HG02571 (cell line): ENCODE measurements at regions not wholly inside any gene's neighbourhood (a gene's known extent, or its start where the extent isn't known, plus 50 kb on each side); places are given as distances from the start of the nearest gene placed in this dataset.
A peak's percentile ranks its signal among the peaks of the same experiment; 100 is the strongest.

ENCODE experiments used
- ATAC-seq: cut with Tn5 transposase; IDR thresholded peaks from one replicate; pipeline ENCODE4 v1.9.1; 2021; ENCODE audit warnings: mild to moderate bottlenecking, moderate library complexity; ENCODE audit not compliant: unreplicated experiment

DNA sequence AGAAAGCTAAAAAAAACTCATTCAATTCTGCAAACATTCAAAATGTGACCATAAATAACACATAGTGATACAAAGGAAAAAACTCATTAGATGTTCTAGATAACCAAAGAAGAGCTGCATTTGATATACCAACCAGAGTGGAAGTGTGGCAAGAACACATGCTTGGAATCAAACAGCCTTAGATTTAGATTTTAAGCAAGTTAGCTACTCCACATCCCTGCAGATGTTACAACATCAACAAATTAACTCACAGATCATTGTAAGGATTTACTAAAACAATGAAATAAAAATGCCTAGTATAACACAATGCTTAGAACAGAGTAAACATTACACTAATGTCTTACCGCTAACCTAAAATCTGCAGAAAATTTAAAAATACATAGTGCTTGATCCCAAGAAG, 114.0 kb upstream of the AKIP1 start:
- ATAC-seq, result no peak

DNA sequence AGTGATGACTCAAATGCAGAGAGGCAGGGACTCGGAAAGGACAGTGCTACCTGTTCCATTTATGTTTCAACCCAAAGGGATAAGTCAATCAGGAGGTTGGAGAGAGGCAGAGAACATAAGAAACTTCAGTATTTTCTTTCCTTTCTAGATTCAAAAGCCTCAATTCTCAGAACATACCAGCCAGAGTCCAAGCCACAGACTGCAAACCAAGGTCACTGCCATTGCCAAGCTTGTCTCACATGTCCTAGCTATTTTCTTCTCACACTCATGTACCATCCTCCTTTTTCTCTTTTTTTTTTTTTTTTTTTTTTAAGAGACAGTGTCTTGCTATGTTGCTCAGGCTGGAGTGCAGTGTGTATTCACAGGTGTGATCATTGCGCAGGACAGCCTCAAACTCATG, 111.7 kb upstream of the AKIP1 start:
- no peak for ATAC-seq

DNA sequence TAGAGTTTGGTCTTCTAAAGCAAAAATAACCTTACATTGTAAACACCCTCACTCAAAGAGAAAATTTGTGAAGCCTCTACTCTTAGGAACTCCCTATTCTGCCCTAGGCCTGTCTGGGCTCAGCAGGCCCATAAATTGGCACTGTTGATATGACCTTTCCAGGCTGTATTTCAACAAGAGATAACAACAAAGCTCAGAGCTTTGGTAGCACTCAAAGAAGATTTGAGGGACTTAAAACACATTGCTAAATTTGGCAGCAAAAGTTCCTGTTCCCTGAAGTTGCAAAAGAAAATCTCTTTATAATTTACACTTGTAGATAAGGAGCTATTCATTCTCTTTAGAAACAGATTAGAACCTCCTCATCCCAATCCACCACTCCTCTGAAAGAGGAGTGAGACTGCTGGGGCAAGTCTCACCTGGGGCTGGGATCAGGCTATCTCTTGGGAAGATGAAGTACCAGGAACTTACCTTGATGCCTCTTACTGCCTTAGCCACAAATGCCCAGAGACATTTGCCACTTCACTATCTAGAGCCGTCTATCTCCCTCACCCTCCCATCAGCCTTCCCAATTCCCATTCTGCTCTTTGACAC, 110.4 kb upstream of the AKIP1 start:
- ATAC-seq, result no peak

DNA sequence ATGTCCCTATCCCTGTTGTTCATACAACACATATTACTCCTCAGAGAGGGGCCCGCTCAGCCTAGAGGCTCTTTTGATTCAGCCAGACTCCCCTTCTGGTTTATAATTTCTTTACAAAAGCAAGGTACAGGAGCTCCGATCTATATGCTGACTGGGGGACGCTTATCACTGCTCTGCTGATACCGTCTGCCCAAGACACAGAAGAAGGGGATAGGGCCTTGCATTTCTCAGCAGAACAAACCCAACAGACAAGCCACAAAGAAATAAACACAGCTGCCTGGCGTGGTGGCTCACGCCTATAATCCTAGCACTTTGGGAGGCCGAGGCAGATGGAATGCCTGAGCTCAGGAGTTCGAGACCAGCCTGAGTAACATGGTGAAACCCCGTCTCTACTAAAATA, 109.9 kb upstream of the AKIP1 start:
- ATAC-seq, result no peak

DNA sequence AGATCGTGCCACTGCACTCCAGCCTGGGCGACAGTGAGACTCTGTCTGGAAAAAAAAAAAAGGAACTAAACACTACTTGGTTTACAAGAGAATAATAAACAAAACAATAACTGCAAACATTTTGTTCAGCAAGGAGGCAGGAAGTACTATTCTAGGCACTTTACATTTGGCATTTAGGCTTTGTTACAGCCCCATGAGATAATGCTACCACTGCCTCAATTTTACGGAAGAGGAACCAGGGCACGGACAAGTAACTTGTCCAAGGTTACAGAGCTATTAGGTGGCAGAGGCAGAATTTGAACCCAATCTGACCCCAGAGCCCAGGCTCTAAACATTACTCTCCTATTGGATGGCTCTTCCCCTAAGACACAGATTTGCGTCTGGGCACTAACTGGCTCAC, 108.7 kb upstream of the AKIP1 start:
- ATAC-seq, result no peak

DNA sequence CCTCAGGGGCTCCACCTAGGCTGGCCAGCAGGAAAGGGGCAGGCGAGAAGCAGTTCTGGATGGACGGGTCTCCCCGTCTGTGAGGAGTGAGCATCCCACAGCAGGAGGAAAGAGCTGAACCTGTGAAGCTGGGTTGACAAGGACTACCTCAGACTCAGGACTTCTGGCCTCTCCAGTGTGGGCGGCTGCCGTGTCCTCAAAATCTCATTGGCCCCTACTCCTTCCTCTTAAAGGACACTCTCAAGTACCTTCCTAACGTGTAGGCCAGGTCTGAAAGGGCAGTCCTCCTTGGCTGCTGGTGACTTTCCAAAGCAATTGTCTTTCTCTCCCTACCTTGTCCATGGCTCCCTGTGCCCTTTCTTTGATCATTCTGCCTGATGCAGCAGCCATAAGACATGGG, 107.0 kb upstream of the AKIP1 start:
- ATAC-seq, result no peak

DNA sequence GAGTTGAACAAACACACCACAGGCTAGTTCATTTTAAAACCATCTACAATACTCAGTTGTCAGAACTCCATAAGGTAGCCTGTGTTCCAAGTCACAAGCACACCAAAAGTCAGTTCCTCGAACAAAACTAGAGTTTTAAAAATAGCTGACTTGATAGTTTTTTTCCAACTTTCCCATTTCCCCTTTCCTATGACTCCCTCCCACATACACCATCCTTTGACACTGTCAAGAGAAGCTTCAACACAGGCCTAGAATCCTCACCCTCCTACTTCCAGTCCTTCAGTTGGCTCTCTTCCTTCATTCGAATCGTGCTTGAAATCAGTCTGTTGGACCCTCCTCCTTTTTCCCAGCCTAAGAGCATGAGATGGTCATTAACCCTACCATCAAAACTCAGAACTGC, 105.7 kb upstream of the AKIP1 start:
- no peak for ATAC-seq

DNA sequence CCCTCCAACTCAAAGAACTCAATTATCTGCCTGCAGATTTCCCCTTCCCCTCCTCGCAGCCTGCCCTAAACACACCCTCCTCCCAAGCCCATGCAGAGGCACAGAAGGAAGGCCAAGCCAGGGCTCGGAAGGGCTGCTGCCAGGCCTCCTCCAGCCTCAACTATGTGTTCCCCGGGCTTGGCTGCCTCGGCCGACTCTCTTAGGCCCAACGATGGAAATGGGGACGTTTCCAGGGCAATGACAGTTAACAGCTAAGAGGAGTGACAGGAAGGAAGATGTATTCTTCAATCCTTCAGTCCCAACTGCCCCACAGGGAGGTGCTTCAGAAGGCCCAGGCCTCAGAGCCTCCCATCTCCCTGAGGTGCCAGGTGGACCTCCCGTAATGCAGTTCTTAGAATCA, 104.0 kb upstream of the AKIP1 start:
- no peak for ATAC-seq

DNA sequence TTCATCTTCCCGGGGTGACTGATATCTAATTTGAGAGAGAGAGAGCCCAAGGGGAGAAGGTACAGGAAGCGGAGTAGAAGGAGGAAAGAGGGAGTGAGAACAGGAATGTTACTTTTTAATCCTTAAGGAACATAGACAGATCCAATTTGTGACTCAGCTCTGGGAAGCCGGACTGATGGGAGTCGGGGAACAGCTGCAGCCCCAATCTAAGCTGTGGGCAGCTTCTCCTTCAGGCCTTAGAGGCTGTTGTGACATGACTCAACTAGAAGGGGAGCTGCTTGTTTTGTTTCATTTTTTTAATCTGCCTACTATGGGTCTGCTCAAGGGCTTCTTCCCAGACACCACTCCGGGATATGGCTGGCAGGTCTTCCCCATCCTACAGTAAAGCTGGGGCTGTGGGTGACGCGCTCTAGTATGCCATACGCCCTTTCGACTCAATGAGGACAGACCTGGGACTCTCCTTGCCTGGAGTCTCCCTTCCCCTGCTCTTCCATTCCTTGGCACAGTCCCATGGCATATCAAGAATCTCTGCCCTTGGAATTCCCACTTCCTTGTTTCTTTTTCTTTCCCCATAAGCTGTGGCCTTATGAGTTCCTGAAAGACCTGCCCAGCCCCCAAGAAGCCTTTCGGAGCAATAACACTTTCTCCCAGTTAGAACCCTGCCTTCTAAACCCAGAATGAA, 103.3 kb upstream of the AKIP1 start:
- ATAC-seq, result no peak

DNA sequence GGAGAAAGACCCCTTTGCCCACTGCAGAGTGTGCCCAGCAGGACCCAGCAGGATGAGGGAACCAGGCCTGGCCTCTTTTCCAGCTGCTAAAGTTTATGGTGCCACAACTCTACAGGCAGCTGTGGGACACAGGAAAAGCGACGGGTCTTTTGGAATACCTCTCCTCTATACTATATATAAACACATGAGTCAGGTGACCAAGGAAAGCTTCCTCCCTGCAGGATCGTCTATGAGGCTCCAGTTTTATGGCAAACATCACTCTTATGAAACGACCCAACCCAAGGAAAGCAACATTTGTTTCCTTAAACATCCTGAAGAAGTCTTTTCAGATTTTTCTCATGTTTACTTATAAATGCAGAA, 102.8 kb upstream of the AKIP1 start:
- no peak for ATAC-seq

DNA sequence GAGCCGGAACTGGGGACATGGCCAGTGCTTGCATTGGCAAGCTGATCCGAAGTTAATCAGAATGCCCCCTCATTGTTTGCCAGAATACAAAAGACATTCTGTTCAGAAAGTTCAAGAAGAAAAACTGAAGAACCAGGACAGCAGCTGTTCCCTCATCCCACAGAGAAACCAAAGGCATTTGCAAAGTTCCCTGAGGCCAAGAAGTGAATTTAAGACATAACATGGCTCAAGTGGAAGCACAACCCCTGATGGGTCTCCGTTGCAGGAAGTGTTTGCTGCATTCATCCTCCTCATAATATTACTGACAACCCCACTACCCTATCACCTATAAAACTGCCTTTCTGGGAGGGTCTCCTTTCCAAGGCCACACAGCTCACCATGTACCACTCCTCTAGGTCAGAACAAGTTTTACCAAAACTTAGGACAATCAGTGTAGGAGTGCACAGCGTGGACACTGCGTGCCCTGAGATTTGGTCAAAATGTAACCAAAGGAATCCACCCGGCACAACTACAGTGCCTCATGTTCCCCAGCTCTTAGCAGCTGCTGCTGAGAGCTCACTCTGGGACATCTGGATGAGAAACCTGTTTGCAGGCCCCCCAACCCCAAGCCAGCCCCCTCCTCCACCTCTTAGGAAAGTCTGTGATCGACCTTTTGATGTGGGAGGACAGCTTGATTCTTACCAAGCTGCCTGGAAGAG, 101.6 kb upstream of the AKIP1 start:
- no peak for ATAC-seq

DNA sequence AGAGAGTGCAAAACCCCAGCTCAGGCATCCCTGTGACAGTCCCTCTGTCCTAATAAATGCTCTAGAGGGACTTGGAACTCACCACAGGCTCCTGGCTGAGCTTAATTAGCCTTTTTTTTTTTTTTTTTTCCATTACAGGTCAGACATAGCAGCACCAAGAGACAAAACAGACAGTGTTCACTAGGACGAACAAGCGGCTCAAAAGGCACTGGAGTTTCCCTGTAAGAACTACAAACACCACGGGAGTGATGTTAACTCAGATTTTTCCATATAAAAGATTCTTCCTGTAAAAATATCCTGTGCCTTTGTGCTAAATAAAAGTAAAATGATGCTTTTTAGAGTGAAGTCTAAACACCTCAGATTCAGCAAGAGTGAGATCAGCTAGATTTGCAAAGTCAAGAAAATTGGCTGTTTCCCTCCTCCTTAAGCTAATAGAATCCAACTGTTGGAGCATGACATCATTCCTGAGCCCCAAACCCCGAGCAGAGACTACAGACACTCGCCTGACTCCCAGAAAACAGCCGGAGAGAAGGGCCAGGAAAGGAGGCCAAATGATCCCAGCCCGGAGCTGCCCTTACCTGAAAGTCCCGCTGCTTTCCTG, 101.0 kb upstream of the AKIP1 start:
- no peak for ATAC-seq

DNA sequence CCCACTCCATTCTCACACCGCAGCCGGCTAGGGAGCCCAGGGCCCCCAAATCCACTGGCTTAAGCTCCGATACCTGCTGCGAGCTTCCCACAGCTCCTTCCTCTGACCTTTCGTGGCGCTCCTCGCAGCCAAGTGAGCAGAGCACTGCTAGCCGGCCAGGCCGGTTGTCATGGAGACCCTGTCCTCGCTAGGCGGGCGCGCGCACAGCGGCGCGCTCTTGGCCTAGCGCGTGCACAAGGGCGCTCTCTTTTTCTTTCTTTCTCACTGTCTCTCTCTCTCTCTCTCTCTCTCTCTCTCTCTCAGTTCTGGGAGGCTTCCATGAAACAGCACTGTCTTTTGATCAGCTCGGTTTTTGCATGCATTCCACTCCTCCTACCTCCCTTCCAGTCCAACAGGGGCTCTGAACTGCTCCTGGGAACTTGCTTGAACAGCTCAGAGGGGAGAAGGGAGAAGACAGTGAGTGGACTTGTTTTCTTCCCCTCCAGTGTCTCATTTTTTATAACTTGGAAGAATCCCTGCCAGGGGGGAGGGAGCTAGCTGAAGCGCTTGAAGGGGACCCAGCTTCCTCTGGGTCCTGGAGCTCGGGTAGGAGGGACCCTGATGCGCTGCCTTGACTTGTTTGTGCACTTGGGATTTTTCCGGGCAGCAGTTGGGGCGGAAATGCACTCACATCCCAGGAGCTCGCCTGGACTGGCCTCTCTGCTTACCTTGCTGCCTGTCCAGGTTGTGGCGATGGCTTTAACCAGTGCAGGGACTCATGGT, 100.3 kb upstream of the AKIP1 start:
- no peak for ATAC-seq

DNA sequence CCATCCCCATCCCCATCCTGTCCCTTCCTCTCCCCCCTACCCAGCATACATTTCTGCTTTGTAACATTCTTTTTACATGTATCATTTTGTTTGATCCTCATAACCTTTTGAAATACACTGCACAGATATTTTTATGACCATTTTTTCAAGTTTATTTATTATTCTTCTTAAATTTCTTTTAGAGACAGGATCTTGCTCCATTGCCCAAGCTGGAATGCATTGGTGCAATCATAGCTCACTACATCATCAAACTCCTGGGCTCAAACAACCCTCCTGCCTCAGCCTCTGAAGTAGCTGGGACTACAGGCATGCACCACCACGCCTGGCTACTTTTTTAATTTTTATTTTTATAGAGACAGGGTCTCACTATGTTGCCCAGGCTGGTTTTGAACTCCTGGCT, 99.4 kb upstream of the AKIP1 start:
- ATAC-seq, result no peak

DNA sequence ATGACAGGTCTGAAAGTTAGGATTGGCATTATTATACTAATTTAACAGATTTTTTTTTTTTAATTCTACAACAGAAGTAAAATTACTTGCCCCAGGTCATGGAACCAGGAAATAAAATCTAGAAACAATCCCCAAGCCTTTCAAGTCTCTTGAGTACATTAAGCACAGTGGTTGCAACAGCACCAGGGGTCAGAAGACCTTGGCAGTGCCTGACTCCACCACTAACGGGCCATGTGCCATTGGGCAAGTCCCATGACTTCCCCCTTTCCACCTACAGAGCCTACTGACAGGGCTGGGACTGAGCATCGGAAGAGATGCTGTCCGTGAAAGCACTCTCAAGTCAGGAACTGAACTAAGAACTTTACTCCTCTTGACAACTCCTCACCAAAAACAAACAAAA, 98.6 kb upstream of the AKIP1 start:
- no peak for ATAC-seq

DNA sequence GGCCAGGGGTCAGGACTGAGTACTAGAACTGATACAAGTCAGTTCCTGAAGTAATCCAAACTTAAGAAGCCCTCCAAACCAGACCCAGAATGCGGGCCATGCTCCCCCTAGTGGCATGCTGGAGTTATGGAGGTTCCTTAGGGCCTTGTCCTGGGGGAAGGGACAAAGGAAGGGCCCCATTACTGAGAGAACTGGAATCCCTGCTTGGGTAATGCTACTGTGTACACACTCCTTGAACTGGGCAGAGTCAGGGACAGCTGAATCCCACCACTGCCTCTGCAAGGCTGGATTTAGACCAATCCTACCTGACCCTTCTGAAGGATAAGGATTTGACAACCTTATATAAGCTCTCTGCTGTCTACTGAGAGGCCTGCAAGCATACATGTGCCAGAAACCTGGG, 97.3 kb upstream of the AKIP1 start:
- ATAC-seq, result peak; percentile 76

DNA sequence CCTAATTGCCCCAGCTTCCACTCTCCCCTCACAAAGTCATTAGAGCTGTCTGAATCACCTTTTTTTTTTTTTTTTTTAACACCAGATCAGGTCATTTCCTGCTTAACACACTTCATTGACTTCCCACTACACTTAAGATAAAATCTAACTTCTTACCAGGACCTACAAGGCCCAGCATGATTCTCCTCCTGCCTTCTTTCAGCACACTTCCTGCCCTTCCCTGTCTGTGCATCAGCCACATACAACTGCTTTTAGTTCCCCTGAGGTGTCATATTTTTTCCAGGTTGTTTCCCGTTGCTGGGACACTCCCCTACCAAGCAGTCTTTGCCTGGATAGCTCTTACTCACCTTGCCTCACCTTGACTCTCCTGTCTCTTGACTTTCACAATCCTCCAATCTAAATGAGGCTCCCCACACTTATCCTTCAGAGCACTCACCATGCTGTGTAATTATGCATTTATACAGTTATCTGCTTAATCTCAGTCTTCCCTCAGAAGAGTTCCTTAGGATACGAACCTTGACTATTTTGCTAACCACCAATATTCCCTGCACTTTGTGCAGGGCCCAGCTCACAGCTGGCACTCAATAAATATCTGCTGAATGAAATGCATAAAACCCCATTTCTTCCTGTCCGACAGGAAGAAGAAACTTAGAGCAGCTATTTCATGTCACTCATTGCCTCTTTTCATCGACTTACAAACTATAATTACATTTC, 96.6 kb upstream of the AKIP1 start:
- no peak for ATAC-seq

DNA sequence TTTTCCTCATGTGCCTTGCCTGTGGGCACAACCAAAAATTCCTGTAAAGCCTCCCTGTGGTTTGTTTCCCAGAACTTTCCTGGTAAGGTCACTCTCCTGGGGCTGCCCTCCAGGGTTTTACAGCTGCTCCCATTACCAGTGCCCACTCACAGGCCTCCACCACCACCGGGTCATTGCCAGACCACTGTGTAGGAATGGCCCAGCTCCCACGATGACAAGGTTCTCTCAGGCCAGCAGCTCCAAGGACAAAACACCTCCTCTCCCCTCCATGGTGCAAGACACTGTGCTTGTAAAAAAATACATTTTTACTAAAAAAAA, 96.1 kb upstream of the AKIP1 start:
- ATAC-seq, result no peak

DNA sequence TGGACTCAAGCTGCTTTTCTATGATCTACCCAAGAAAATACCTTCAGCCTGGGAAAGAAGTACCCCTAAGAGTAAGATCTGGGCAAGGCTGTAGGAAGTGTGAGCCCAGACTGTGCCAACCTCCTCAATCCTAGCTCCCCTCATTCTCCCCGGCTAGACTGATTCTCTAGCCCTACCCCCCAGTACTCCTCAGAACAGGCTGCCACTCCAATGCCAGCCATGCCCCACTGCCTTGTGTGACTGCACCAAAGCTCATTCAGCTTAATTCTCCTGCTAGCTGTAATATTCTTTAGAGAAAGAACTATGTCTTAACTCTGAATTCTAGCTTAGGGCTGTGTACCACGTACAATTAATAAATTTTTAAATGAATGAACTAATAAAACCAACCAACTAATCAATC, 92.6 kb upstream of the AKIP1 start:
- ATAC-seq, result no peak

DNA sequence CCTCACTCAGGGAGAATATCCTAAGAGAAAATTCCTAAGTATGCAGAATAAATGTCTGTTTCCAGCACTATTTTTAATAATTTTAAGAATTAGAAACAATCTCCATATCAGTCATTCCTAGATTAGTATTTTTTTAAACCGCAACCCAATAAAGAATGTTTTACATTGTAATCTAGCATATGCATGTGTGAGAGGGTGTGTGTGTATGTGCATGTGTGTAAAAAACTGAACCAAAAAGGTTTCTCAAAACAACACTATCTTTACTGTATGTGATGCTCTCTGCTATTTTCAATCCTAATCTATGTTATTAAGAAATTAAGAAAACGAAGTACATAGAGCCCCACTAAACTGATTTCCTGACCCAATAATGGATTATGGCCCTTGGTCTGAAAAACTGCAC, 90.6 kb upstream of the AKIP1 start:
- no peak for ATAC-seq

DNA sequence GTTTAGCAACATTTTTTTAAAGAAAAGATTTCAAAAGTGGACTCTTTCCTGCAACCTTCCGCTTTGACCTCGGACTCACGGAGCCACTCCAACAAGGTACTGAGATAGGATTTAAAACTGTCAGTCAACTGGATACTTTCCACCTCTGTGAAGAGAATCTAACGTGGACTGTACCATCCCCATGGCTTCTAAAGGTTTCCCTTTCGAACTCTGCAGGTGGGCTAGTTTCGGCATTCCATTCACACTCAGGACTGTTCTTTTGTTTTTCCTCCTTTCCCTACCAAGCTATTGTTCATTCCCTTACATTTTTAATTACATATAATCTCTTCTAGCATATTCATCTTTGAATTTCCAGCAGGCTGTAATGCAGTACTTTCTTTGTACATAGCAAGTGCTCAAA, 88.5 kb upstream of the AKIP1 start:
- no peak for ATAC-seq
